Breast epithelium (tissue), 3 donors: ENCODE measurements at regions not wholly inside any gene's neighbourhood (a gene's known extent, or its start where the extent isn't known, plus 50 kb on each side); places are given as distances from the start of the nearest gene placed in this dataset.

ENCODE experiments used
- CTCF ChIP-seq, 3 donors: fragments of 450-650 bp; IDR thresholded peaks; one replicate each; pipeline ENCODE4 v1.5.1; 2016 to 2017; ENCODE audit warnings: antibody characterized with exemption in 3 of 3, mild to moderate bottlenecking in 3 of 3, moderate library complexity in 3 of 3
- POLR2A ChIP-seq: fragments of 450-650 bp; IDR thresholded peaks from one replicate; pipeline ENCODE4 v1.6.1; 2016; ENCODE audit warnings: antibody characterized with exemption, mild to moderate bottlenecking, moderate library complexity
- POLR2AphosphoS5 ChIP-seq, 3 donors: sonication (generic); formaldehyde crosslinking; IDR thresholded peaks; one replicate each; pipeline ENCODE4 v1.6.1; 2017; ENCODE audit warnings: antibody characterized with exemption in 3 of 3

GRCh38 chr4:54908763-54909162, 216.6 kb downstream of the KDR start:
- TF ChIP-seq POLR2AphosphoS5 (IDR thresholded peaks at IDR 0.05) (no peak), POLR2A (no peak), CTCF (IDR thresholded peaks at IDR 0.05) (no peak)
